T-helper 2 cell treated with Interferon-gamma antibody and Interleukin-4, amounts not matched to agents 5 μg/mL and 100 μg/mL, for 36 hours (primary cell): ENCODE measurements at regions not wholly inside any gene's neighbourhood (a gene's known extent, or its start where the extent isn't known, plus 50 kb on each side); places are given as distances from the start of the nearest gene placed in this dataset.
A peak's percentile ranks its signal among the peaks of the same experiment; 100 is the strongest.

Source experiments
- DNase-seq: peaks from one replicate; pipeline ENCODE4 v3.0.0; 2021; ENCODE audit warnings: low spot score
- H3K27ac Mint-ChIP-seq: one replicate; pipeline ENCODE4 v1.8.0; 2021; ENCODE audit warnings: mild to moderate bottlenecking, mixed read lengths
- H3K27me3 Mint-ChIP-seq: one replicate; pipeline ENCODE4 v1.8.0; 2021; ENCODE audit warnings: low read depth, mixed read lengths
- H3K36me3 Mint-ChIP-seq: one replicate; pipeline ENCODE4 v1.8.0; 2021; ENCODE audit warnings: low read depth, mixed read lengths
- H3K4me1 Mint-ChIP-seq: one replicate; pipeline ENCODE4 v1.8.0; 2021; ENCODE audit warnings: low read depth, mixed read lengths
- H3K4me3 Mint-ChIP-seq: one replicate; pipeline ENCODE4 v1.8.0; 2022; ENCODE audit warnings: mild to moderate bottlenecking, moderate library complexity, mixed read lengths
- H3K9me3 Mint-ChIP-seq: one replicate; pipeline ENCODE4 v1.8.0; 2021; ENCODE audit warnings: mixed read lengths

- Mint-ChIP-seq H3K4me1 (peaks cover 17% of the 10 kb centered on the region), H3K9me3 (no peaks in the 10 kb centered on the region), H3K27ac (peak overlapping the region; percentile 83), H3K36me3 (no peaks in the 10 kb centered on the region), H3K27me3 (peaks cover 23% of the 10 kb centered on the region), H3K4me3 (peak overlapping the region; percentile 84)
- DNase-seq = peak; percentile 81
These were observed 214.5 kb upstream of the ZNF184 start for GRCh38 chr6:27687154-27688013.

- Mint-ChIP-seq H3K27me3 (peaks cover 39% of the 10 kb centered on the region), H3K4me3 (no peak overlapping the region), H3K9me3 (peaks cover 3% of the 10 kb centered on the region), H3K36me3 (no peaks in the 10 kb centered on the region), H3K27ac (peak overlapping the region; percentile 31), H3K4me1 (peaks cover 23% of the 10 kb centered on the region)
- DNase-seq = no peak
These were observed 212.4 kb upstream of the ZNF184 start for GRCh38 chr6:27685279-27685678.

- Mint-ChIP-seq H3K9me3 (peaks cover 8% of the 10 kb centered on the region), H3K4me3 (no peak overlapping the region), H3K4me1 (peaks cover 30% of the 10 kb centered on the region), H3K36me3 (no peaks in the 10 kb centered on the region), H3K27me3 (peaks cover 46% of the 10 kb centered on the region), H3K27ac (peak overlapping the region; percentile 45)
- DNase-seq = peak; percentile 54
These were observed 211.6 kb upstream of the ZNF184 start for GRCh38 chr6:27684264-27685211.

- H3K27me3 Mint-ChIP-seq = peaks cover 69% of the 10 kb centered on the region
- peak overlapping the region; percentile 58 for H3K4me3 Mint-ChIP-seq
- H3K27ac Mint-ChIP-seq = peak overlapping the region; percentile 53
- H3K36me3 Mint-ChIP-seq = no peaks in the 10 kb centered on the region
- DNase-seq = no peak
- H3K4me1 Mint-ChIP-seq = peaks cover 15% of the 10 kb centered on the region
- peaks cover 12% of the 10 kb centered on the region for H3K9me3 Mint-ChIP-seq
These were observed 207.2 kb upstream of the ZNF184 start for GRCh38 chr6:27679964-27680694.

- Mint-ChIP-seq H3K9me3 (peaks cover 12% of the 10 kb centered on the region), H3K27me3 (peaks cover 71% of the 10 kb centered on the region)
These were observed 206.5 kb upstream of the ZNF184 start for GRCh38 chr6:27679308-27679963.

GRCh38 chr6:27678469-27678868 lies 205.6 kb upstream of the ZNF184 start:
- Mint-ChIP-seq H3K4me1 (peaks cover 15% of the 10 kb centered on the region), H3K27ac (no peak overlapping the region)

More at GRCh38 chr6:27679308-27679963, 206.5 kb upstream of the ZNF184 start:
- H3K36me3 Mint-ChIP-seq = no peaks in the 10 kb centered on the region
- peak overlapping the region; percentile 58 for H3K4me3 Mint-ChIP-seq
- DNase-seq = no peak
- H3K27ac Mint-ChIP-seq = peak overlapping the region; percentile 53
- H3K4me1 Mint-ChIP-seq = peaks cover 15% of the 10 kb centered on the region

GRCh38 chr6:27674882-27675281 lies 202.0 kb upstream of the ZNF184 start:
- Mint-ChIP-seq H3K4me3 (no peak overlapping the region), H3K9me3 (peaks cover 17% of the 10 kb centered on the region), H3K4me1 (peaks cover 27% of the 10 kb centered on the region), H3K27me3 (peaks cover 69% of the 10 kb centered on the region), H3K27ac (no peak overlapping the region), H3K36me3 (no peaks in the 10 kb centered on the region)
- no peak for DNase-seq

More at GRCh38 chr6:27678469-27678868, 205.6 kb upstream of the ZNF184 start:
- H3K36me3 Mint-ChIP-seq = no peaks in the 10 kb centered on the region
- H3K4me3 Mint-ChIP-seq = no peak overlapping the region
- no peak for DNase-seq
- H3K27me3 Mint-ChIP-seq = peaks cover 76% of the 10 kb centered on the region
- H3K9me3 Mint-ChIP-seq = peaks cover 14% of the 10 kb centered on the region

GRCh38 chr6:27672113-27672799 lies 199.4 kb upstream of the ZNF184 start:
- peaks cover 41% of the 10 kb centered on the region for H3K4me1 Mint-ChIP-seq
- peak; percentile 38 for DNase-seq
- peak overlapping the region; percentile 56 for H3K4me3 Mint-ChIP-seq
- H3K36me3 Mint-ChIP-seq = no peaks in the 10 kb centered on the region
- peak overlapping the region; percentile 34 for H3K27ac Mint-ChIP-seq
- H3K9me3 Mint-ChIP-seq = peaks cover 9% of the 10 kb centered on the region
- H3K27me3 Mint-ChIP-seq = peaks cover 71% of the 10 kb centered on the region

GRCh38 chr6:27669624-27670301 lies 196.9 kb upstream of the ZNF184 start:
- Mint-ChIP-seq H3K9me3 (peaks cover 9% of the 10 kb centered on the region), H3K36me3 (no peaks in the 10 kb centered on the region), H3K27me3 (peaks cover 72% of the 10 kb centered on the region), H3K4me1 (peaks cover 43% of the 10 kb centered on the region), H3K4me3 (peak overlapping the region; percentile 69), H3K27ac (peak overlapping the region; percentile 50)
- DNase-seq = no peak

- H3K9me3 Mint-ChIP-seq = peaks cover 9% of the 10 kb centered on the region
- peaks cover 43% of the 10 kb centered on the region for H3K4me1 Mint-ChIP-seq
- peaks cover 69% of the 10 kb centered on the region for H3K27me3 Mint-ChIP-seq
- peak overlapping the region; percentile 33 for H3K27ac Mint-ChIP-seq
- DNase-seq = no peak
- H3K4me3 Mint-ChIP-seq = peak overlapping the region; percentile 69
- no peaks in the 10 kb centered on the region for H3K36me3 Mint-ChIP-seq
These were observed 196.4 kb upstream of the ZNF184 start for GRCh38 chr6:27669295-27669623.

- peak overlapping the region; percentile 69 for H3K4me3 Mint-ChIP-seq
- H3K36me3 Mint-ChIP-seq = no peaks in the 10 kb centered on the region
- peak; percentile 53 for DNase-seq
- H3K4me1 Mint-ChIP-seq = peaks cover 43% of the 10 kb centered on the region
- H3K27me3 Mint-ChIP-seq = peaks cover 66% of the 10 kb centered on the region
- peak overlapping the region; percentile 33 for H3K27ac Mint-ChIP-seq
- peaks cover 9% of the 10 kb centered on the region for H3K9me3 Mint-ChIP-seq
These were observed 195.8 kb upstream of the ZNF184 start for GRCh38 chr6:27668442-27669294.
